HG03025 (cell line): ENCODE measurements at regions not wholly inside any gene's neighbourhood (a gene's known extent, or its start where the extent isn't known, plus 50 kb on each side); places are given as distances from the start of the nearest gene placed in this dataset.
"Not testable (repeated sequence)": the region's sequence is repeated elsewhere in the genome, so short reads cannot be mapped to it uniquely, and the experiment has no call there.

ENCODE experiments used
- ATAC-seq: cut with Tn5 transposase; IDR thresholded peaks from one replicate; pipeline ENCODE4 v1.9.1; 2021; ENCODE audit warnings: mild to moderate bottlenecking, moderate library complexity; ENCODE audit not compliant: unreplicated experiment, low FRiP score

DNA sequence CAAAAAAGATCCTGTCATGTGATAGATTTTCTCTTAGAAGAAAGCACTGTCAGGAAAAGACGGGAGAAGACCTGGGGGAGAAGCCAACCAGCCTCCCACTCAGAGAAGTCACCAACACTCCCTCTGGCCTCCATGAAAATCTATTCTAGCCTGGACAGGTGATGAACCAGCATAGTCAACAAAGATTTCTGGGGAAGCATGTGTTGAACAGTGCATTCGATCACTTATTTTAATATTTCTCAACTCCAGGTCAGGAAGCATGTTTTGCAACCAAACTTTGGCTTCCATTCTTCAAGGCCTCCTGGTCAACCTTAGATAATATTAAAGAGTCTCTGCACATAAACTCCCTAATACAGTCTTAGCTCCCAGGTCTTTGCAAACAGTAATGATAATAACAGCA is 74.7 kb upstream of the ERCC4 start:
- no peak for ATAC-seq

DNA sequence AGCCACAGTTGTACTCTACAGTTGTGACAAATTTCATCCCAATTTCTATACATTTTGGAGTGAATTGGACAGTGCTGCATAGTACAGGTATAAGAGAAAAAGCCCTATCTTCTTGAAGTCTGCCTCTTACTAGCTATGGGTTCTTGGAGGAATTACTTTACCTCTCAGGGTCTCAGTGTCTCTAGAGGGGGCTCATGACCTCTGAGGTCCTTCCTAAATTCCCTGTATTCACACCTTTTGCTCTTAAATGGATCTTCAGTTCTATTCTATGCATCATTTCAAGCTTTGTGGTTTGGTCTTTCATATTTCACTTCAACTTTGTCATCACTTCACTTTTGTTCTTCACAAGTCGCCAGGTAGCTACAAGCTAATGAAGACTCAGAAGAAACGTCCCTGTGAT is 71.2 kb upstream of the ERCC4 start:
- ATAC-seq, result no peak

DNA sequence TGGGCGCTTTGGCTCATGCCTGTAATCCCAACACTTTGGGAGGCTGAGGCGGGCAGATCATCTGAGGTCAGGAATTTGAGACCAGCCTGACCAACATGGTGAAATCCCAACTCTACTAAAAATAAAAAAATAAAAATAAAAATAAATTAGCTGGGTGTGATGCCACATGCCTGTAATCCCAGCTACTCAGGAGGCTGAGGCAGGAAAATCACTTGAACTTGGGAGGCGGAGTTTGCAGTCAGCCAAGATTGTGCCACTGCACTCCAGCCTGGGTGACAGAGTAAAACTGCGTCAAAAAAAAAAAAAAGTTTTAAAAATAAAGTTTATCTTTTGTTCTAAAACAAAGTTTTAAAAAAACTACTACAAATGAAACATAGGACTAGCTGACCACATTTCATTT is 69.8 kb upstream of the ERCC4 start:
- not testable (repeated sequence) for ATAC-seq

DNA sequence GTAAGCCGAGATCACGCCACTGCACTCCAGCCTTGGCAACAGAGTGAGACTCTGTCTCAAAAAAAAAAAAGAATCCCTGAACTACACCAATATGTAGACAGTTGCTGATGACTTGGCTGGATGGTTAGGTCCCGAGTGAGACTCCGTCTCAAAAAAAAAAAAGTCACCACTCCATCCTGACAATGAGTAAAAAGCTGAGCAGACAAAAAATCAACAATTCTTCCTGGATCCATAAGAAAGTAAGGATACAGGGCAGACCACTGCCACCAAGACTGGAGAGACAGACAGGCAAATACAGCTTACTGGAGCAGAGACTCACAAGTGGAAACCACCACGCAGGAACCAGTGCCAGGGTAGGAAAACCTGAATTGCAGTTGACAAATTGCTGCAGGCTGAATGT is 67.1 kb upstream of the ERCC4 start:
- no peak for ATAC-seq

DNA sequence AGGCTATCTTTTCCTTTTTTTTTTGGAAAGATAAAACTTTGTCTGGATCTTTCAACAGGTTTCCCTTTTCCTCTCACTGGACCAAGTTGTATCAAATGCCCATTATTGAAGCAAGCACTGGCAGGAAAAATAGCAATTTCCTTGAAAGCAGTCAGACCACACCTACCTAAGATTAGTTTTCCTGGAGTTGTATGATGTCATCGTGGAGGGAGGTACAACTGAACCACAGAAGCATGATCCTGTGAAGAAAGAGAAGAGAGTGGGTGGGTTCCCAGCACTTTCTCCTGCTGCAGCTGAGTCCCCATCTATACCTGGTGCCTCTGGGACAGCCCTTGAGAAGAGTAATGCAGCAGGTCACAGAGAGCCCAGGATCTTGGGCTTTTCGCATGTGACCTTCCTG is 63.6 kb upstream of the ERCC4 start:
- no peak for ATAC-seq

DNA sequence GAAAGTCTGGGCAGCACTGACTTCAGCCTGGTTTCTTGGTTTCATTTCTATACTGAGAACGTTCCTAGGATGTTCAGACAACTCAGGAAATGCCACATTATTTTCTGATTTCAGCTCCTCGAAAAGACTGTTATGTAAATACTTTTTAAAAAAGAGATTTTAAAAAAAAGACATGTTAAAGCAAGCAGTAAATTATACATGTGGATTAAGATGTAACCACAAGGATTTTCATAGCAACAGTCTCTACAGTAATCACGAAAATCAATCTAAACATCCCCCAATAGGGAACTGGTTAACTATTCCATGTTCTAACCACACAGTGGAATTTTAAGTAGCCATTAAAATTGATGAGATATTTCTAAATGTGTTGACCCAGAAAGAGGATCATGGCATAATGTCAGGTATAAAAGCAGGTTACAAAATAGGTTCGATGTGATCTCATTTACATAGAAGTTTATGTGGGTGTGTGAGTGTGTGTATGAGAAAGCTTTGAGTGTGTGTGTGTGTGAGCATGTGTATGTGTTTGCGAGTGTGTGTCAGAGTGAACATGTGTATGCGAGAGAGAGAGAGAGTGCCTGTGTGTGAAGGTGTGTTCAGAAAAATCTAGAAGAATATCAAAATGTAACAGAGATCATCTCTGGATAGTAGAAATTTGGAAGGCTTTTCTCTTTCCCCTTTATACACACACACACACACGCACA is 63.0 kb upstream of the ERCC4 start:
- ATAC-seq, result no peak

DNA sequence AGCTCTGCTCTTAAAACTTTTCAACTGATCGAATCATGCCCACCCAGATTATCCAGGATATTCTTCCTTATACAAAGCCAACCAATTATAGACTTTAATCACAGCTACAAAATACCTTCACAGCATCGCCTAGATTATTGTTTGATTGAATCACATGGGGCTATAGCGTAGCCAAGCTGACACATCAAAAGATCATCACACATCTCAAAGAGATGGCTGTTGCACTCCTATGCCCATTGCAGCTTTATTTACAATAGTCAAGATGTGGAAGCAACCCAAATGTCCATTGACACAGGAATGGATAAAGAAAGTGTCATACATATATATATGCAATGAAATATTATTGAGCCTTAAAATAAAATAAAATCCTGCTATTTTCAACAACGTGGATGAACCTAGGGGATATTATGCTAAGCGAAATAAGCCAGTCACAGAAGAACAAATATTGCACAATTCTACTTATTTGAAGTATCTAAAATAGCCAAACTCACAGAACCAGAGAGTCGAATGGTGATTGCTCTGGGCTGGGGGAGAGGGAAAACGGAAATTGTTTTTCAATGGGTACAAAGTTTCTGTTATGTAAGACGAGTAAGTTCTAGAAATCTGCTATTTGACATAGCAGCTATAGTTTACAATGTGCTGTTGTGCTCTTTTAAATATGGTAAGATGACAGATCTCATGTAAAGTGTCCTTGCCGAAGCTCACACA is 60.9 kb upstream of the ERCC4 start:
- ATAC-seq, result no peak

DNA sequence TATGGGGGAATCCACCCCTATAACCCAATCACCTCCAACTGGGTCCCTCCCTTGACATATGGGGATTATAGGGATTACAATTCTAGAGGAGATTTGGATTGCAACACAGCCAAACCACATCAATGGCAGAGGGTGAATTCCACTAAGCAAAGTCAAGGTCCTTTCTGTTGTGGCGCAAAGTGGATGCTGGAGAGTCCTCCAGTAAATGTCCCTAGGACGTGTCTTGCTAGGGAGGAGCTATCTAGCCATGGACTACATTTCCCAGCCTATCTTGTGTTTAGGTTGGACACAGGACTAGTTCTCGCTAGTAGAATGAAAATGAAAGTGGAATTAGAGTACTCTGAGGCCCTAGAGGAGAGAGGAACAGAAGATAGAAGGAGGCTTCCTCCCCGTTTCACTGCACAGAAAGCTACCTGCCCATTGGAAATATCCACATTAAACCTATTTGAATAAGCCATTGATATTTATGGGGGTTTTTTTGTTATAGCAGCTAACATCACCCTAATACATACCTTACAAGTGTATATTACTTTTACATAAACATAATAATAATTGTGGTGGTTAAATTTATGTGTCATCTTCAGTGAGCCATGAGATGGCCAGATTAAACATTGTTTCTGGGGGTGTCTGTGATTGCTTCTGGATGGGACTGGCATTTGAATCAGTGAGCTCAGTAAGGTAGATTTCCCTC is 56.7 kb upstream of the ERCC4 start:
- no peak for ATAC-seq

DNA sequence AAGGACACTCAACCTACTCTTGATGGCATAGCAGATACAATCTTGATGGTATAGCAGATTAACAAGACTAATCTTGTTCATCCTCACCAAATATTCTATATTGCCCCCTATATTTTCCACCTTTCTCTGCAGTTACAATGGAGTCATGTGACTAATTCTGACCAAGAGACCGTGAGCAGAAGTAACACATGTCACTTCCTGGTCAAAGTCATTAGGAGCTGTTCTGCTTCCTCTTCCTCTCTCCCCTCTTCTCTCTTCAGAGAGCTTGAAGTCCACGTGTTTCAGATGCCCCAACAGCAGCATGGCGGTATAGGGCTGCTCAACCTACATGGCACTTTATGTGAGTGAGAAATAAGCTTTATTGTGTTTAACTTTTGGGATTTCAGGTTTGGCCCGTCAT is 55.3 kb upstream of the ERCC4 start:
- ATAC-seq, result no peak

DNA sequence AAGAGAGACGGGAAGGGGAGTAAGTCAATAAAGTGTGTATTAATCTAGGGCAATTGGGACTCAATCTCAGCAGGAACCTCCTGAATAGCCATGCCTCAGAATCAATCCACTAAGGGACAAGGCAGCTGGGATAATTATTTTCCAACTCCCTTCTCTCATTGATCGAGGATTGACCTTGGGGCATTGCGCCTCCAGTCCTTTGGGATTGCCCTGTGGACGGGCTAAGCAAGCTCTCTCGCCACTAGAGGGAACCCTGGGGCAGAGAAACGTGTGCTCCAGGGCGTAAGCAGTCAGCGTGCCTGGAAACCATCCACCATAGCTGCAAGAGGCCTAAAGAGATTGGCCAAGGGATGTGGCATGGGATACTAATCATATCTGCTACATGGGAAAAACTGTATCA is 53.9 kb upstream of the ERCC4 start:
- ATAC-seq, result no peak
